HG03469 (cell line): ENCODE measurements at regions not wholly inside any gene's neighbourhood (a gene's known extent, or its start where the extent isn't known, plus 50 kb on each side); places are given as distances from the start of the nearest gene placed in this dataset.
"Not testable (repeated sequence)": the region's sequence is repeated elsewhere in the genome, so short reads cannot be mapped to it uniquely, and the experiment has no call there.

Experiments used
- ATAC-seq: cut with Tn5 transposase; IDR thresholded peaks from one replicate; pipeline ENCODE4 v1.9.1; 2021; ENCODE audit warnings: mild to moderate bottlenecking, moderate library complexity, moderate number of reproducible peaks; ENCODE audit not compliant: unreplicated experiment

DNA sequence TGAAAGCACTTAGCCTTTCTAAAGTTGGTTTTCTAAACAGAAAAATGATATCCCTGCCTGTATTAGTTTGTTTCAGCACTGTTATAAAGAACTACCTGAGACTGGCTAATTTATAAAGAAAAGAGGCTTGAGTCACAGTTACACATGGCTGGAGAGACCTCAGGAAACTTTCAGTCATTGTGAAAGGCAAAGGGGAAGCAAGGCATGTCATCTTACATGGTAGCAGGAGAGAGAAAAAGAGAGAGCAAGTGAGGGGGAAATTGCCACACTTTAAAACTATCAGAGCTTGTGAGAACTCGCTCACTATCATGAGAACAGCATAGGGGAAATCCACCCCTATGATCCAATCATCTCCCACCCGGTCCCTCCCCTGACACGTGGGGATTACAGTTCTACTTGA lies 64.9 kb downstream of the FAM170A start:
- ATAC-seq = peak; percentile 95

DNA sequence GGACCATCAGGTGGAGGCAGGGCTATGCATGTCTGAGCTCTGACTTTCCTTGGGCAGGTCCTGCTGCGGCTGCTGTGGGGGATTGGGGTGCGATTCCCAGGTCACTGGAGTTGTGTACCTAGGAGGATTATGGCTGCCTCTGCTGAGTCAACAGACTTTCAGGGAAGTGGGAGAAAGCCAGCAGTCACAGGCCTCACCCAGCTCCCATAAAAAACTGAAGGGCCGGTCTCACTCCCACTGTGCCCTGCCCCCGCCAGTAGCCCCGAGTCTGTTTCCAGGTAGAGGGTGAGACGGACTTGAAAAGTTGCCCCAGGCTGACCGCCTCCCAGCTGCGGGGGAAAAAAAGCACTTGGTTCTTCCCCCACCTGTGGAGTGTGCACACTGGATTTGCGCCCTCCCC lies 76.7 kb downstream of the FAM170A start:
- no peak for ATAC-seq

DNA sequence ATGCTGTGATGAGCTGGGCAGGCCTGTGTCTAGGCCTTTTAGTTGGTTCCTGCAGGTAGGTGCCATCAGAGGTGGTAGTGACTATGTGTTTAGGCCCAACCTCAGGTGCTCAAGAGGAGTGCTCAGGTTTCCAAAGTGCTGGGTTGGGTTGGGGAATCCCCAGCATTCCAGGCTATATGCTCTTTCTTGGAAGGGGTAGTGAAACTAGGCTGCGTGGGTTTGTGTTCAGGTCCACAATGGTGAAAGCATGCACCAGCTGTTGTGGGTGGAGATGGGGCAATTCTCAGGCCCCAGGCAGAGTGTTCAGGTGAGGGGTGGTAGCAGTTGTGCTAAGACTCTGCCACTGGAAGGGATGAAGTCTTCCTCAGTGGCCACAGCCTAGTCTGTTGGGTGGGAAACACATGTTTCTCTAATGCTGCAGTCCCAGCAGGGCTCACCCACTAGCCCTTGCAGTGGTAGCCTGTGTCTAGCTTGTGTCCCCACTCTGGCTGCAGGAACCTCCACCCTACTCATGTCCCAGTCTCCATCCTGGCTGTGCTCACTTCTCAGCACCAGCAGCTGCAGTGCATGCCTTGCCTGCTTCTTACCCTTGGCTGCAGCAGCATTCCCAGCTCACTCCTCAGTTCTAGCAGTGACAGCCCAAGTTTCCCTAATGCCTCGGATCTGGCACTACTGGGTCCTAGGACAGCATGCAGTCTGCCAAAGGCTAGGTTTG lies 78.9 kb downstream of the FAM170A start:
- ATAC-seq = peak; percentile 59

DNA sequence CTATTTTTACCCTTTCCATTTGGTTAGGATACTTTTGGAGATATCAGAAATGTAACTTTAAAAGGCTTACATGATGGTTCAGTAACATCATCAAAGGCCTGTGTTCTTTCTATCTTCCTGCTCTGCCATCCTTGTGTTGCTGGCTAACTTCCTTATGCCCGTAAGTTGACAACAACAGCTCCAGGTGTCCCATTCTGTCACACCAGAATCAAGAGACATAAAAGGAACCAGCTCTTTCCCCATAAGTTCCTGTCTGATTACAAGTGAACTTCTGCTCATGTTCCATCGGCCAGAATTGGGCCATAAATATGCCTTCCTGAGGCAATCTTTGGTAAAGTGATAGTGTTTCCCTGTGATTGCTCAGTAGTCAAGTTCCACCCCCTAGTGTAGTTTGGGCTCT lies 92.4 kb downstream of the FAM170A start:
- no peak for ATAC-seq

DNA sequence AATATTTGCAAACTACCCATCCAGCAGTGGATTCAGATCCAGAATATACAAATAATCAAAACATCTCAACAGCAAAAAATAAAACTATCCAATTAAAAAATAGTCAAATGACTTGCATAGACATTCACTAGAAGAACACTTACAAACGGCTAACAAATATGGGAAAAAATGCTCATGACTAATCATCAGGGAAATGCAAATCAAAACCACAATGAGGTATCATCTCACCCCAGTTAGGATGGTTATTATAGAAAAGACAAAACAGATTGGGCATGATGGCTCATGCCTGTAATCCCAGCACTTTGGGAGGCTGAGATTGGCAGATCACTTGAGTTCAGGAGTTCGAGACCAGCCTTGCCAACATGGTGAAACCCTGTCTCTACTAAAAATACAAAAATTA lies 95.9 kb downstream of the FAM170A start:
- not testable (repeated sequence) for ATAC-seq

DNA sequence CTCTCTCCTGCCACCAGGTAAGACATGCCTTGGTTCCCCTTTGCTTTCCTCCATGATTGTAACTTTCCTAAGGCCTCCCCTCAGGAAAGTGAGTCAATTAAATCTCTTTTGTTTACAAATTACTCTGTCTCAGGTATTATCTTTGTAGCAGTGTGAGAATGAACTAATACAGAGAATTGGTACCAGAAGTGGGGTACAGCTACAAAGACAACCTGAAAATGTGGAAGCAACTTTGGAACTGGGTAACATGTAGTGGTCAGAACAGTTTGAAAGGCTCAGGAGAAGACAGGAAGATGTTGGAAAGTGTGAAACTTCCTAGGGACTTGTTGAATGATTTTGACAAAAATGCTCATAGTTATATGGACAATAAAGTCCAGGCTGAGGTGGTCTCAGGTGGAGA lies 97.2 kb downstream of the FAM170A start:
- ATAC-seq = no peak

DNA sequence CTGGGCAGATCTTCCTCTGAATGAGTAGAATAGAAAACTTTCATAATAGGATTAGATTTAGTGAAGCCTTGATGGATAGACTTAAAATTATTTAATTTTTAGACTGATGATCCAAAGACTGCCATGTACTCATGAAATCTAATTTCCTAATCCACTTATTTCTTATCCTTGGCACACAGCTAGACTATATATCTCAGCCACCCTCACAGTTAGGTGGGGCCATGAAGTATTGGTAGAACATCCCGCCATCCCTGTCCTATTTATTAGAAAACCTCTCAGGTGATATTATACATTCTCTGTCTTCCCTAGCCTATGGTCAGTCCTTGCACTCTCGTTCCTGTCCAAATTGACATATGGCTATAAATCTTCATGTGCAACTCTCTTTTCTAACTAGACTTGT lies 110.9 kb downstream of the FAM170A start:
- no peak for ATAC-seq

DNA sequence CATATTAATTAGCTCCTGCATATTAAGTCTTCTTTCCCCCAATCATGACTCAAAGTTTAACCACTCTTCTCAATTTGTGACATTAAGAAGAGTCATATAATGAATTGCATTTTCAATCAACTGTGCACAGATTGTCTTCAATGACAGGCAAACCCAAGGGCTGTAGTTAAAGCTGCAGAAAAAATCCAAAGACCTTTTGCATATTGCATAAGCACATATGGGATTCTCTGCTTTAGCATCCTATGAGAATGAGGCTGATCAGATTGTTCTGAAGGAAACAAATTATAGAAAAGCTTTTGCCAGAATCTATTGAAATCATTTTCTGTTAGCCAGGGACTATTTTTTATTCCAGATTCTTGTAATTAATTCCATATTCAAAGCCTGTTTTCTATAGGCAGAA lies 112.3 kb downstream of the FAM170A start:
- ATAC-seq = no peak

DNA sequence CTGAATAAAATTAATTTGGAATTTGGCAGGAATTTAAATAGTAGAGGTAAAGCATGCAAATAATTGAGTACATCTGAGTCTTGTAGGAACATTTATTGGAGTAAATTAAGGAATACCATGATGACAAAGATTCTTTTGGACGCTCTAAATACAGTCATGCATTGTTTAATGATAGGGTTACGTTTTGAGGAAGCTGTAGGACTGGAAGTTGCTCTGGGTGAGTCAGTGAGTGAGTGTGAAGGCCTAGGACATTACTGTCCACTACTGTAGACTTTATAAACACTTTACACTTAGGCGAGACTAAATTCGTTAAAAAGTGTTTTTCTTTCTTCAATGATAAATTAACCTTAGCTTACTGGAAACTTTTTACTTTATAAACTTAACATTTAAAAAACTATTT lies 113.0 kb downstream of the FAM170A start:
- no peak for ATAC-seq

DNA sequence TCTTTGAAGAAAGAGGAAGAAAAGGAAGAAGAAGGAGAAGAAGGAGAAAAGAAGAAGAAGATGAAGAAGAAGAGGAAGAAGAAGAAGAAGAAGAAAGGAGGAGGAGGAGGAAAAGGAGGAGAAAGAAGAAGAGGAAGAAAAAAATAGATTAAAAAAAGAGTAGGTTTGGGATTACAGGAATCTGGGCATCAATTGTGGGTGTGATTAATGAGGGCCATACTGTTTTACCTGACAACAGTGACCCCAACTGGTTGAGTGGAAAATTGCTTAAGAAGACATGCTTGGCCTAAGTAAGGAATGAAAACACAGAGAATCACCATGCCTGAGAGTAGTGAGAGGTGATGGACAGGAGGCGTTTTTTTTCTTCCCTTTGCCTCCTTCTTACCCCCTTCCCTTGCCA lies 114.6 kb downstream of the FAM170A start:
- peak; percentile 93 for ATAC-seq

DNA sequence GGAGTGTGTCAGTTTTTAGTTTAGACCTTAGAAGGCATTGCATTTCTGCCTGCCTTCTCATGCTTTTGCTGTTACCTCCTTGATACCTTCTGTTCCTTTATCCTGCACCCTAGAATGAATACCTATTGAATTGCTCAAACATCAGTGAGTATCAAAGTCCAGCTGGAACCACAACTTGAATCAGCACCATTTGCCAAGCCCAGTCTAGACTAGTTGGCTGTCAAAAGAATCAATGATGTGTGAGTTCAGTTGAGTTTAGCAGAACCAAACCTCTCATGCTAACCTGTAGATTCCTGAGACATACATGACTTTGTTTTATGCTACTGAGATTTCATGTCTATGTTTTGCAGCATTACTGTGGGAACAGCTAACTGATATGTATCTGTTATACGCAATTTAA lies 116.6 kb downstream of the FAM170A start:
- no peak for ATAC-seq

DNA sequence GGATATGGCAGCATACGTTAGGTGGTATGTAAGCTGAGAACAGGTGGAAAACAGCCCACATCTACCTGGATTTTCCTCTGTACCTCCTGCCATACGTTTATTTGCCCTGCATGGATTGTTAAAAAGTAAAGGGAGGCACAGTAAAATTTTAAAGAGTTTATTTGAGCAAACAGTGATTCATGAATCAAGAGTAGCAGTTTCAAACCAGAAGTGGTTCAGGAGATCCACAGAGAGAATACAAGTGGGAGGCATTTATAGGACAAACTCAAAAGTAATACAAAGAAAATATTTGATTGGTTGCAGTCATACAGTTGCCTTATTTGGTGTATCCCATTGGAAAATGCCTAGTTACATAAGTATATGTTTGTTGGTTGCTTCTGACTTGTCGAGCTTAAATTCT lies 117.6 kb downstream of the FAM170A start:
- no peak for ATAC-seq

DNA sequence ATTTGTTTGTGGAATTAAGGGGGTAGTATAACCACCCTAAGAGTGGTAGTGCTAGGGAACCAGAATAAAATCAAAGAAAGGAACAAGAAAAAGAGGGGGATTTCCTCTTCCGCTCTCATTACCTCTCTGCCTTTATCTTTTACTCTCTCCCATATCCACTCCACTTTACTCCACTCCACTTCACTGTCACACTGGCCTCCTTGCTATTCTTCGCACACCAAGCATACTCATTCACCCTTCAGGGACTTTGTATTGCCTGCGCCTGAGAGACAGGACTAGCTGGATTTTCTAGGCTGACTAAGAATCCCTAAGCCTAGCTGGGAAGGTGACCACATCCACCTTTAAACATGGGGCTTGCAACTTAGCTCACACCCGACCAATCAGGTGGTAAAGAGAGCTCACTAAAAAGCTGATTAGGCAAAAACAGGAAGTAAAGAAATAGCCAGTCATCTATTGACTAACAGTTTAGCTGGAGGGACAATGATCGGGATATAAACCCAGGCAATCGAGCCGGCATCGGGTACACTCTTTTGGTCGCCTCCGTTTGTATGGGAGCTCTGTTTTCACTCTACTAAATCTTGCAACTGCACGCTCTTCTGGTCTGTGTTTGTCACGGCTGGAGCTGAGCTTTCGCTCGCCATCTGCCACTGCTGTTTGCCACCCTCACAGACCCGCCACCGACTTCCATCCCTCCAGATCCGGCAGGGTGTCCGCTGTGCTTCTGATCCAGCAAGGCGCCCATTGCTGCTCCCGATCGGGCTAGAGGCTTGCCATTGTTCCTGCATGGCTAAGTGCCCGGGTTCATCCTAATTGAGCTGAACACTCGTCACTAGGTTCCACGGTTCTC lies 121.8 kb downstream of the FAM170A start:
- ATAC-seq = no peak

DNA sequence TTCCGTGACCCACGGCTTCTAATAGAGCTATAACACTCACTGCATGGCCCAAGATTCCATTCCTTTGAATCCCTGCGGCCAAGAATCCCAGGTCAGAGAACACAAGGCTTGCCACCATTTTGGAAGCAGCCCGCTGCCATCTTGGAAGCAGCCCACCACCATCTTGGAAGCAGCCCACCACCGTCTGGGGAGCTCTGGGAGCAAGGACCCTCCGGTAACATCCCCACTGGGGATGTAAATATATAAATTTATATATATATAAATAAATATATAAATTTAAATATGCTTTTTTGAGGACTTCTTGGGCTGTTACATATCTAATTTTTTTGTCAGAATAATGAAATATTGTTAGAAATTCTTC lies 122.4 kb downstream of the FAM170A start:
- ATAC-seq = no peak

DNA sequence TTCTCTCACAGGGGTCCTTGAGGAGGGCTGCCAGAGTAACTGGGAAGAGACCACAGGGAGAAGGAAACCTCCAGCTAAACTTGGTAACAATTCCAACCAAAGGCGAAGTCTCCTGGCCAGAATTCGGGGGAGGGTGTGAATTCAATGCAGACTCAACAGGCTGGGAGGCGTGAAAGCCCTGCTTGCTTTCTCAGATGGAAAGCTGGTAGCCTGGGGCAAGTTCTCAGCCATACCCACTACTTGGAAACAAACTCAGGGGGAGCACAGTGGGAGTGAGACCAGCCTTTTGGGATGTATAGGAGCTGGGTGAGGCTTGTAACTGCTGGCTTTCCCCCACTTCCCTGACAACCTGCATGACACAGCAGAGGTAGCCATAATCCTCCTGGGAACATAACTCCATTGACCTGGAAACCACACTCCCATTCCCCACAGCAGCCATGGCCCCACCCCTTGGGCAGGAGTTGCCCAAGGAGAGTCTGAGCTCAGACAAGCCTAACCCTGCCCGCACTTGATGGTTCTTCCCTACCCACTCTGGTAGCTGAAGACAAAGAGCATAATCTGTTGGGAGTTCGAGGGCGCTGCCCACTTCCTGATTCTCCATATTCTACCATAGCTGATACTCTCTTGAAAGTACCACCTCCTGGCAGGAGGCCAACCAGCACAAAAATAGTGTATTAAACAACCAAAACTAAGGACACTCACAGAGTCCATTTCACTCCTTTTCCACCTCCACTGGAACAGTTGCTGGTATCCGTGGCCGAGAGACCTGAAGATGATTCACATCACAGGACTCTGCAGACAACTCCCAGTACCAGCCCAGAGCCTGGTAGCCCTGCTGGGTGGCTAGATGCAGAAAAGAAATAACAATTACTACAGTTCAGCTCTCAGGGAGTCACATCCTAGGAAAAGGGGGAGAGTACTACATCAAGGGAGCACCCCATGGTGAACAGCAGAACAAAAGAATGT lies 123.8 kb downstream of the FAM170A start:
- ATAC-seq = no peak

DNA sequence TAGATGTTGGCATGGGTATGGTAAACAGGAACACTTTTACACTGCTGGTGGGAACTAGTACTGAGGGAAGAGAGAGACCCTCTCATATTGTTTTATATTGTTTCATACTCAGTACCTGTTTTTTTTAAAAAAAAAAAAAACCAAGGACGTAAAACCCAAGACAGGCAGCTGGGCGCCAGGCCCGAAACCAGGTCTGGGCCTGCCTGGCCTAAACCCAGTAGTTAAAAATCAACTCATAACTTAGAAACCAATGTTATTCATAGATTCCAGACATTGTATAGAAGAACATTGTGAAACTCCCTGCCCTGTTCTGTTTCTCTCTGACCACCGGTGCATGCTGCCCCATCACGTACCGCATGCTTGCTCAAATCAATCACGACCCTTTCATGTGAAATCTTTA lies 125.5 kb downstream of the FAM170A start:
- ATAC-seq = not testable (repeated sequence)

DNA sequence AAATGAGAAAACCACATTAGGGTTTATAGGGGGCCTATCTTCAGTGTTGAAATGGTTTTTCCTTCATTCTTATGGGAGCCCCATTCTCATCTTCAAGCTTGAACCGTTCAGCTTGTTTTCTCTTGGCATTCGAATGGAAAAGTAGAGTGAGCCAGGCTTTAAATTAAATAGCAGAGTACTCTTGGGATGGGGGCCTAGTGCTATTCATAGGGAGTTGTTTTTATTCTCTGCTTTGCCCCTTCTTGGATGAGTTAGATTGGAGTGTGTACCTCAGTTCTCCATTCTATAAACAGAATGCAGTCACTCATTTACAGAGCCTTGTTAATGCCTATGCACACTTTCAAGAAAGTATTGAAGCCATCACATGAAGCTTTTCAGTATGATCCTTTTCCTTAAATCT lies 127.9 kb downstream of the FAM170A start:
- no peak for ATAC-seq

DNA sequence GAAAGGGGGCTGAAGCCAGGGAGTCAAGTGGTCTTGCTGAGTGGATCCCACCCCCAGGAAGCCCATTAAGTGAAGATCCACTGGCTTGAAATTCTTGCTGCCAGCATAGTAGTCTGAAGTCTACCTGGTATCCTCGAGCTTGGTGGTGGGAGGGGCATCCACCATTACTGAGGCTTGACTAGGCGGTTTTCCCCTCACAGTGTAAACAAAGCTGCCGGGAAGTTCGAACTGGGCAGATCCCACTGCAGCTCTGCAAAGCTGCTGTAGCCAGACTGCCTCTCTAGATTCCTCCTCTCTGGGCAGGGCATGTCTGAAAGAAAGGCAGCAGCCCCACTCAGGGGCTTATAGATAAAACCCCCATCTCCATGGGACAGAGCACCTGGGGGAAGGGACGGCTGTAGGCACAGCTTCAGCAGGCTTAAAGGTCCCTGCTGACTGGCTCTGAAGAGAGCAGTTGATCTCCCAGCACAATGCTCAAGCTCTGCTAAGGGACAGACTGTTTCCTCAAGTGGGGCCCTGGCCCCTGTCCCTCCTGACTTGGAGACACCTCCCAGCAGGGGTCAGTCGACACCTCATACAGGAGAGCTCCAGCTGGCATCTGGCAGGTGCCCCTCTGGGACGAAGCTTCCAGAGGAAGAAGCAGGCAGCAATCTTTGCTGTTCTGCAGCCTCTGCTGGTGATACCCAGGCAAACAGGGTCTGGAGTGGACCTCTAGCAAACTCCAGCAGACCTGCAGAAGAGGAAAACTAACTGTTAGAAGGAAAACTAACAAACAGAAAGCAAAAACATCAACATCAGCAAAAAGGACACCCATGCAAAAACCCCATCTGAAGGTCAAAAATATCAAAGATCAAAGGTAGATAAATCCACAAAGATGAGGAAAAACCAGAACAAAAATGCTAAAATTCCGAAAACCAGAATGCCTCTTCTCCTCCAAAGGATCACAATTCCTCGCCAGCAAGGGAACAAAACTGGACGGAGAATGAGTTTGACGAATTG lies 140.6 kb downstream of the FAM170A start:
- ATAC-seq = not testable (repeated sequence)

DNA sequence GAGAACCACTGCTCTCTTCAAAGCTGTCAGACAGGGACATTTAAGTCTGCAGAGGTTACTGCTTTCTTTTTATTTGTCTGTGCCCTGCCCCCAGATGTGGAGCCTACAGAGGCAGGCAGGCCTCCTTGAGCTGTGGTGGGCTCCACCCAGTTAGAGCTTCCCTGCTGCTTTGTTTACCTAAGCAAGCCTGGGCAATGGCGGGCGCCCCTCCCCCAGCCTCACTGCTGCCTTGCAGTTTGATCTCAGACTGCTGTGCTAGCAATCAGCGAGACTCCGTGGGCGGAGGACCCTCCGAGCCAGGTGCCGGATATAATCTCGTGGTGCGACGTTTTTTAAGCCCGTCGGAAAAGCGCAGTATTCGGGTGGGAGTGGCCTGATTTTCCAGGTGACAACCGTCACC lies 150.8 kb downstream of the FAM170A start:
- not testable (repeated sequence) for ATAC-seq

DNA sequence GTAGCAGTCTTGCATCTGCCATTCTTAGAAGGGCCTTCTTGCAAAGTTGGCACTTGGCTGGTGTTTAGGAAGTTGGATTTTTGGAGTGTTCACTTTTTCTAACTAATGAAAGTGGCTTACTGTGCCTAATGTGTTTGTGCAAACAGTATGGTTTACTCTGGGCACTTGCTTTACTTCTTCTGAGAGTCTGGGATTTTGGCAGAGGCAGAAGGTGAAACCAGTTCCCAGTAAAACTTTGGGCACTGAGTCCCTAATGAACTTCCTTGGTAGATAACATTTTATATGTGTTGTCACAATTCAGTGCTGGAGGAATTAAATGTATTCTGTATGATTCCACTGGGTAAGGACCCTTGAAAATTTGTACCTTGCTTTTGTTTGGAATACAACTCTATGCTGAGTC lies 155.7 kb downstream of the FAM170A start:
- no peak for ATAC-seq
